Neural crest cell (in vitro differentiated cells): ENCODE measurements at regions not wholly inside any gene's neighbourhood (a gene's known extent, or its start where the extent isn't known, plus 50 kb on each side); places are given as distances from the start of the nearest gene placed in this dataset.

Source experiments
- DNase-seq: peaks from one replicate; pipeline ENCODE4 v3.0.0; 2021; ENCODE audit warnings: low read depth, mixed read lengths, low spot score
- H3K27ac Mint-ChIP-seq: one replicate; pipeline ENCODE4 v1.8.0; 2021; ENCODE audit warnings: mild to moderate bottlenecking, mixed read lengths; ENCODE audit not compliant: unreplicated experiment
- H3K27me3 Mint-ChIP-seq: 2 replicates; pipeline ENCODE4 v1.8.0; 2021; ENCODE audit warnings: low read depth, mild to moderate bottlenecking, mixed read lengths
- H3K36me3 Mint-ChIP-seq: 2 replicates; pipeline ENCODE4 v1.8.0; 2021; ENCODE audit warnings: low read depth, mild to moderate bottlenecking, mixed read lengths
- H3K4me1 Mint-ChIP-seq: 2 replicates; pipeline ENCODE4 v1.8.0; 2021; ENCODE audit warnings: mixed read lengths
- H3K4me3 Mint-ChIP-seq: one replicate; pipeline ENCODE4 v1.8.0; 2021; ENCODE audit warnings: mild to moderate bottlenecking, mixed read lengths
- H3K9me3 Mint-ChIP-seq: 2 replicates; pipeline ENCODE4 v1.8.0; 2021; ENCODE audit warnings: mixed read lengths
- CTCF ChIP-seq: fragments of 200-600 bp; sonication (generic); conservative IDR thresholded peaks from 2 replicates; pipeline ENCODE4 v1.5.0; 2021; ENCODE audit warnings: antibody characterized with exemption, mild to moderate bottlenecking

GRCh38 chr12:13870255-13870654, 111.1 kb downstream of the GRIN2B start:
- no peaks in the 10 kb centered on the region for H3K27me3 Mint-ChIP-seq
- H3K4me1 Mint-ChIP-seq, result peaks cover 12% of the 10 kb centered on the region
- H3K4me3 Mint-ChIP-seq, result no peak overlapping the region
- no peaks in the 10 kb centered on the region for H3K36me3 Mint-ChIP-seq
- H3K27ac Mint-ChIP-seq, result no peak overlapping the region
- no peak for DNase-seq
- TF ChIP-seq CTCF, result no peak
- no peaks in the 10 kb centered on the region for H3K9me3 Mint-ChIP-seq

GRCh38 chr12:13864081-13864673, 117.2 kb downstream of the GRIN2B start:
- TF ChIP-seq CTCF, result peak; percentile 100
- Mint-ChIP-seq H3K9me3 (no peaks in the 10 kb centered on the region), H3K4me1 (peaks cover 14% of the 10 kb centered on the region), H3K4me3 (no peak overlapping the region), H3K27ac (no peak overlapping the region), H3K27me3 (no peaks in the 10 kb centered on the region), H3K36me3 (no peaks in the 10 kb centered on the region)
- peak; percentile 75 for DNase-seq

- Mint-ChIP-seq H3K9me3 (no peaks in the 10 kb centered on the region), H3K4me1 (peaks cover 8% of the 10 kb centered on the region), H3K4me3 (no peak overlapping the region), H3K27me3 (no peaks in the 10 kb centered on the region), H3K27ac (no peak overlapping the region), H3K36me3 (no peaks in the 10 kb centered on the region)
- no peak for TF ChIP-seq CTCF
- no peak for DNase-seq
These were observed 123.7 kb downstream of the GRIN2B start for GRCh38 chr12:13857750-13858149.

GRCh38 chr12:13853471-13853870, 127.9 kb downstream of the GRIN2B start:
- Mint-ChIP-seq H3K27ac (no peak overlapping the region), H3K9me3 (no peaks in the 10 kb centered on the region), H3K4me1 (peaks cover 24% of the 10 kb centered on the region), H3K4me3 (no peak overlapping the region), H3K27me3 (no peaks in the 10 kb centered on the region), H3K36me3 (peaks cover 2% of the 10 kb centered on the region)
- no peak for DNase-seq
- TF ChIP-seq CTCF, result no peak

DNA sequence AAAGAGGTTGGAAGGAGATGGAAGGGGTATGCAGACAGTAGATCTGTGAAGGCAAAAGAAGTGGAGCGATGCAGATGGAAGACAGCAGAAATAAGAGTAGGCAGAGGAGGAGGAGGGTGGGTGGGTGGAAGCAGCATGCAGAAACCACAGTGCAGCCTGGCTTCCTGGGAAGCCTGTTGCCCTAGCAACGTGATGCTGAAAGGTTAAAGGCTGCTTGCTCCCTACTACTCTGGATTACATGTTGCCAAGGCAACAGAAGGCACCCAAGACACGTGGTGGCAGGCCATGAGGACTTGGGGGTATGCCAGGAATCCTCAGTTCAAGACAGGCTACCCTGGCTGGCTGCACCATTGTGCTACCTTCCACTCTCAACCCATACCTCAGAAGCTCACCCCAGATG, 129.6 kb downstream of the GRIN2B start:
- H3K36me3 Mint-ChIP-seq, result peaks cover 2% of the 10 kb centered on the region
- no peak overlapping the region for H3K4me3 Mint-ChIP-seq
- no peaks in the 10 kb centered on the region for H3K9me3 Mint-ChIP-seq
- no peak for TF ChIP-seq CTCF
- peaks cover 24% of the 10 kb centered on the region for H3K4me1 Mint-ChIP-seq
- peak; percentile 40 for DNase-seq
- H3K27ac Mint-ChIP-seq, result no peak overlapping the region
- no peaks in the 10 kb centered on the region for H3K27me3 Mint-ChIP-seq
